C4-2B (cell line): ENCODE measurements at regions not wholly inside any gene's neighbourhood (a gene's known extent, or its start where the extent isn't known, plus 50 kb on each side); places are given as distances from the start of the nearest gene placed in this dataset.

Experiments used
- H3K27ac ChIP-seq: fragments of 450-650 bp; 2 replicates; pipeline ENCODE4 v1.5.1; 2017
- CTCF ChIP-seq: fragments of 450-650 bp; conservative IDR thresholded peaks from 2 replicates; pipeline ENCODE4 v1.5.1; 2017; ENCODE audit warnings: mild to moderate bottlenecking
- ZFX ChIP-seq: fragments of 450-650 bp; IDR thresholded peaks from 2 replicates; pipeline ENCODE4 v1.6.1; 2017

GRCh38 chr5:28543473-28544098 is 1505.2 kb upstream of the CDH9 start:
- H3K27ac ChIP-seq = no peak overlapping the region
- TF ChIP-seq ZFX (no peak), CTCF (no peak)

GRCh38 chr5:28542987-28543386 is 1504.6 kb upstream of the CDH9 start:
- no peak for TF ChIP-seq ZFX
- no peak for TF ChIP-seq CTCF
- no peak overlapping the region for H3K27ac ChIP-seq

- H3K27ac ChIP-seq = no peak overlapping the region
- no peak for TF ChIP-seq ZFX
- no peak for TF ChIP-seq CTCF
These were observed 1485.7 kb upstream of the CDH9 start for GRCh38 chr5:28523888-28524635.

- no peak overlapping the region for H3K27ac ChIP-seq
- TF ChIP-seq ZFX (no peak), CTCF (no peak)
These were observed 1485.0 kb upstream of the CDH9 start for GRCh38 chr5:28523416-28523815.

- TF ChIP-seq ZFX (no peak), CTCF (no peak)
- H3K27ac ChIP-seq = no peak overlapping the region
These were observed 1479.3 kb upstream of the CDH9 start for GRCh38 chr5:28517691-28518090.

- no peak overlapping the region for H3K27ac ChIP-seq
- TF ChIP-seq CTCF (no peak), ZFX (no peak)
These were observed 1478.3 kb upstream of the CDH9 start for GRCh38 chr5:28516722-28517121.

GRCh38 chr5:28512648-28513047 is 1474.3 kb upstream of the CDH9 start:
- TF ChIP-seq ZFX (no peak), CTCF (no peak)
- H3K27ac ChIP-seq = no peak overlapping the region
